Posterior vena cava (tissue), 2 donors: ENCODE measurements at regions not wholly inside any gene's neighbourhood (a gene's known extent, or its start where the extent isn't known, plus 50 kb on each side); places are given as distances from the start of the nearest gene placed in this dataset.

Source experiments
- DNase-seq: peaks from one replicate; pipeline ENCODE4 v3.0.0-alpha.2; 2020; ENCODE audit warnings: low spot score
- intact Hi-C, 2 donors: fragments of 100-400 bp; cut with DNase I; formaldehyde crosslinking; loops; one replicate each; pipeline versions ENCODE4 v1.14.1 to v1.14.2; 2022 to 2023
- donor health status: DM: yes; HTN: yes; CAD: no.
- donor health status: DM: yes; HTN: yes; CAD: no.

- intact Hi-C loops = no loop called here
- no peak for DNase-seq
Measured at GRCh38 chr7:136807598-136807997, 60.9 kb upstream of the CHRM2 start.

- intact Hi-C loops = no loop called here
- DNase-seq = no peak
Measured at GRCh38 chr7:136803028-136803427, 65.4 kb upstream of the CHRM2 start.

GRCh38 chr7:136783934-136784333 is 84.5 kb upstream of the CHRM2 start:
- DNase-seq = no peak
- intact Hi-C loops = no loop called here

GRCh38 chr7:136741941-136742340 is 126.5 kb upstream of the CHRM2 start:
- intact Hi-C loops = no loop called here
- no peak for DNase-seq

- intact Hi-C loops = no loop called here
- no peak for DNase-seq
Measured at GRCh38 chr7:136728945-136729344, 139.5 kb upstream of the CHRM2 start.

GRCh38 chr7:136726460-136726859 is 142.0 kb upstream of the CHRM2 start:
- no peak for DNase-seq
- intact Hi-C loops = no loop called here

GRCh38 chr7:136717910-136718557 is 150.4 kb upstream of the CHRM2 start:
- no peak for DNase-seq
- intact Hi-C loops = no loop called here

GRCh38 chr7:136714062-136714461 is 154.4 kb upstream of the CHRM2 start:
- DNase-seq = no peak
- intact Hi-C loops = no loop called here

- no peak for DNase-seq
- intact Hi-C loops = no loop called here
Measured at GRCh38 chr7:136710751-136711150, 157.7 kb upstream of the CHRM2 start.

- DNase-seq = no peak
- intact Hi-C loops = no loop called here
Measured at GRCh38 chr7:136709876-136710275, 158.6 kb upstream of the CHRM2 start.

- DNase-seq = no peak
- intact Hi-C loops = no loop called here
Measured at GRCh38 chr7:136702913-136703312, 165.5 kb upstream of the CHRM2 start.

GRCh38 chr7:136698977-136699376 is 169.5 kb upstream of the CHRM2 start:
- intact Hi-C loops = no loop called here

GRCh38 chr7:136698231-136698630 is 170.2 kb upstream of the CHRM2 start:
- no peak for DNase-seq
- intact Hi-C loops = no loop called here

More at GRCh38 chr7:136698977-136699376, 169.5 kb upstream of the CHRM2 start:
- no peak for DNase-seq

- intact Hi-C loops = no loop called here
- DNase-seq = no peak
Measured at GRCh38 chr7:136697271-136697670, 171.2 kb upstream of the CHRM2 start.

GRCh38 chr7:136693166-136694119 is 175.0 kb upstream of the CHRM2 start:
- intact Hi-C loops = no loop called here
- no peak for DNase-seq

GRCh38 chr7:136692221-136692620 is 176.2 kb upstream of the CHRM2 start:
- intact Hi-C loops = no loop called here
- no peak for DNase-seq

GRCh38 chr7:136688601-136689000 is 179.9 kb upstream of the CHRM2 start:
- intact Hi-C loops = no loop called here
- DNase-seq = no peak

GRCh38 chr7:136687693-136688322 is 180.6 kb upstream of the CHRM2 start:
- intact Hi-C loops = no loop called here
- DNase-seq = no peak

GRCh38 chr7:136685501-136686173 is 182.8 kb upstream of the CHRM2 start:
- intact Hi-C loops = no loop called here
- no peak for DNase-seq
